ENCODE measurements at regions not wholly inside any gene's neighbourhood (a gene's known extent, or its start where the extent isn't known, plus 50 kb on each side); places are given as distances from the start of the nearest gene placed in this dataset.

DNA sequence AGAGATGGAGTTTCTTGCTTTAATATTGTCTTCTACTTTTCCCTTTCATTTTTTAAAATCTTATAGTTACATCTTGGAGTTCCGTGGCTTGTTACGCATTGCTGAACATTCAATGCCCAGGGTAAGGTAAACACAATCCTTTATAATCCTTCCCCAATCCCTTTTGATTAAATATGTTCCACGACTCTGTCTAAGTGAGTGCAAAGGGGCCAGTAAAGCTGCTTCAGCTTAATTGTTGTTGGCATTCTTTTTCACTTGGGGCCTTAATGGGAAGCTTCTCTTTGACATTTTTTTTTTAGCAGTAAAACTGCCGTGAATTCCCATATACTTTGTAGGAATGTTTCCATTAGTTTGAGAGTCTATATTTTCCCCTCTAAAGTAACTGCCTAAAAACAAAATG, 1028.1 kb downstream of the C4orf33 start (continued):
- TF ChIP-seq, protein P1, sequence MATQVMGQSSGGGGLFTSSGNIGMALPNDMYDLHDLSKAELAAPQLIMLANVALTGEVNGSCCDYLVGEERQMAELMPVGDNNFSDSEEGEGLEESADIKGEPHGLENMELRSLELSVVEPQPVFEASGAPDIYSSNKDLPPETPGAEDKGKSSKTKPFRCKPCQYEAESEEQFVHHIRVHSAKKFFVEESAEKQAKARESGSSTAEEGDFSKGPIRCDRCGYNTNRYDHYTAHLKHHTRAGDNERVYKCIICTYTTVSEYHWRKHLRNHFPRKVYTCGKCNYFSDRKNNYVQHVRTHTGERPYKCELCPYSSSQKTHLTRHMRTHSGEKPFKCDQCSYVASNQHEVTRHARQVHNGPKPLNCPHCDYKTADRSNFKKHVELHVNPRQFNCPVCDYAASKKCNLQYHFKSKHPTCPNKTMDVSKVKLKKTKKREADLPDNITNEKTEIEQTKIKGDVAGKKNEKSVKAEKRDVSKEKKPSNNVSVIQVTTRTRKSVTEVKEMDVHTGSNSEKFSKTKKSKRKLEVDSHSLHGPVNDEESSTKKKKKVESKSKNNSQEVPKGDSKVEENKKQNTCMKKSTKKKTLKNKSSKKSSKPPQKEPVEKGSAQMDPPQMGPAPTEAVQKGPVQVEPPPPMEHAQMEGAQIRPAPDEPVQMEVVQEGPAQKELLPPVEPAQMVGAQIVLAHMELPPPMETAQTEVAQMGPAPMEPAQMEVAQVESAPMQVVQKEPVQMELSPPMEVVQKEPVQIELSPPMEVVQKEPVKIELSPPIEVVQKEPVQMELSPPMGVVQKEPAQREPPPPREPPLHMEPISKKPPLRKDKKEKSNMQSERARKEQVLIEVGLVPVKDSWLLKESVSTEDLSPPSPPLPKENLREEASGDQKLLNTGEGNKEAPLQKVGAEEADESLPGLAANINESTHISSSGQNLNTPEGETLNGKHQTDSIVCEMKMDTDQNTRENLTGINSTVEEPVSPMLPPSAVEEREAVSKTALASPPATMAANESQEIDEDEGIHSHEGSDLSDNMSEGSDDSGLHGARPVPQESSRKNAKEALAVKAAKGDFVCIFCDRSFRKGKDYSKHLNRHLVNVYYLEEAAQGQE (IDR thresholded peaks at IDR 0.05), result no peak

DNA sequence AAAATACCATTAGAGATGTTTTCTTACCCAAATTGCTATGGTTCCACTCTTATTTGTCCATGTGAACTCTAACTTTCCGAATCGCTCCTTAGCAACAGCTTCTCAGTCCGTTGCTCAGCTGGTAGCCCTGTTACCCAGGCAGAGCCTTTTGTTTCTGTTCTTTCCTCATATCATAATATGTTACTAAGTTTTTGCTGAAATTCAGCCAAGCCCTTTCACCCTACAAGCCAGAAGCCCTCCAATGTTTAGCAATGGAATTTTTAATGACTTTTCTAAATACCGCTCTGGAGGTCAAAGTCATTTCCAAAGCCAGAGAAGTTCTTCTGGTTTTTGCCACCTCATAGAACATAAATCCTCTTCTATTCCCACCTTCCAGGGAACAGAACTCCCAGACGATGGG, 1029.5 kb downstream of the C4orf33 start:
- TF ChIP-seq GABPA (IDR thresholded peaks at IDR 0.05 in 1 of 2, conservative IDR thresholded peaks at IDR 0.05 in 1 of 2), result no peak
- no peak for TF ChIP-seq TAF1 (conservative IDR thresholded peaks at IDR 0.05)
- no peak for TF ChIP-seq FOXA2 (IDR thresholded peaks at IDR 0.05)
- no peak for TF ChIP-seq FOXA1 (IDR thresholded peaks at IDR 0.05)
- no peak for TF ChIP-seq EGR1 (IDR thresholded peaks at IDR 0.05; ENCODE audit: low read depth in 2 of 2)
- no peak for TF ChIP-seq RXRA (IDR thresholded peaks at IDR 0.05)
- TF ChIP-seq, protein P2, sequence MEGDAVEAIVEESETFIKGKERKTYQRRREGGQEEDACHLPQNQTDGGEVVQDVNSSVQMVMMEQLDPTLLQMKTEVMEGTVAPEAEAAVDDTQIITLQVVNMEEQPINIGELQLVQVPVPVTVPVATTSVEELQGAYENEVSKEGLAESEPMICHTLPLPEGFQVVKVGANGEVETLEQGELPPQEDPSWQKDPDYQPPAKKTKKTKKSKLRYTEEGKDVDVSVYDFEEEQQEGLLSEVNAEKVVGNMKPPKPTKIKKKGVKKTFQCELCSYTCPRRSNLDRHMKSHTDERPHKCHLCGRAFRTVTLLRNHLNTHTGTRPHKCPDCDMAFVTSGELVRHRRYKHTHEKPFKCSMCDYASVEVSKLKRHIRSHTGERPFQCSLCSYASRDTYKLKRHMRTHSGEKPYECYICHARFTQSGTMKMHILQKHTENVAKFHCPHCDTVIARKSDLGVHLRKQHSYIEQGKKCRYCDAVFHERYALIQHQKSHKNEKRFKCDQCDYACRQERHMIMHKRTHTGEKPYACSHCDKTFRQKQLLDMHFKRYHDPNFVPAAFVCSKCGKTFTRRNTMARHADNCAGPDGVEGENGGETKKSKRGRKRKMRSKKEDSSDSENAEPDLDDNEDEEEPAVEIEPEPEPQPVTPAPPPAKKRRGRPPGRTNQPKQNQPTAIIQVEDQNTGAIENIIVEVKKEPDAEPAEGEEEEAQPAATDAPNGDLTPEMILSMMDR (IDR thresholded peaks at IDR 0.05; ENCODE audit: low read depth, low read length, missing input control), result no peak
- TF ChIP-seq YY1 (IDR thresholded peaks at IDR 0.05), result no peak
- TF ChIP-seq, protein P3, sequence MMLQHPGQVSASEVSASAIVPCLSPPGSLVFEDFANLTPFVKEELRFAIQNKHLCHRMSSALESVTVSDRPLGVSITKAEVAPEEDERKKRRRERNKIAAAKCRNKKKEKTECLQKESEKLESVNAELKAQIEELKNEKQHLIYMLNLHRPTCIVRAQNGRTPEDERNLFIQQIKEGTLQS (IDR thresholded peaks at IDR 0.05), result no peak
- no peak for TF ChIP-seq HNF4A (conservative IDR thresholded peaks at IDR 0.05)
- no peak for TF ChIP-seq HNF4G (IDR thresholded peaks at IDR 0.05)
- no peak for TF ChIP-seq SP1 (IDR thresholded peaks at IDR 0.05)
- TF ChIP-seq, protein P4, sequence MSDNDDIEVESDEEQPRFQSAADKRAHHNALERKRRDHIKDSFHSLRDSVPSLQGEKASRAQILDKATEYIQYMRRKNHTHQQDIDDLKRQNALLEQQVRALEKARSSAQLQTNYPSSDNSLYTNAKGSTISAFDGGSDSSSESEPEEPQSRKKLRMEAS (IDR thresholded peaks at IDR 0.05), result no peak
- TF ChIP-seq JUND (IDR thresholded peaks at IDR 0.05), result no peak
- no peak for TF ChIP-seq RAD21 (IDR thresholded peaks at IDR 0.05)
- TF ChIP-seq NR2F2 (IDR thresholded peaks at IDR 0.05), result no peak
- Histone ChIP-seq H3K27ac (ENCODE audit: low read depth in 1 of 2, low read length in 2 of 2) (no peak overlapping the region), H3K4me1 (ENCODE audit: control insufficient read depth in 4 of 4, insufficient read depth in 4 of 4, low read length in 3 of 4) (no peaks in the 10 kb centered on the region), H3K9me3 (ENCODE audit: control insufficient read depth in 4 of 4, low read length in 3 of 4) (no peaks in the 10 kb centered on the region), H3K36me3 (ENCODE audit: control insufficient read depth in 4 of 4, insufficient read depth in 3 of 4, low read depth in 1 of 4, low read length in 3 of 4) (no peaks in the 10 kb centered on the region), H3K4me3 (ENCODE audit: low read depth in 1 of 3, low read length in 3 of 3) (no peak overlapping the region), H3K27me3 (ENCODE audit: control insufficient read depth in 4 of 4, insufficient read depth in 4 of 4, low read length in 3 of 4) (no peaks in the 10 kb centered on the region), H3K9ac (ENCODE audit: low read depth in 1 of 2, low read length in 2 of 2) (no peak overlapping the region)
- no peak for DNase-seq (ENCODE audit: low spot score)
- 82% methylated on average over 5 of the region's 5 CpGs for WGBS

DNA sequence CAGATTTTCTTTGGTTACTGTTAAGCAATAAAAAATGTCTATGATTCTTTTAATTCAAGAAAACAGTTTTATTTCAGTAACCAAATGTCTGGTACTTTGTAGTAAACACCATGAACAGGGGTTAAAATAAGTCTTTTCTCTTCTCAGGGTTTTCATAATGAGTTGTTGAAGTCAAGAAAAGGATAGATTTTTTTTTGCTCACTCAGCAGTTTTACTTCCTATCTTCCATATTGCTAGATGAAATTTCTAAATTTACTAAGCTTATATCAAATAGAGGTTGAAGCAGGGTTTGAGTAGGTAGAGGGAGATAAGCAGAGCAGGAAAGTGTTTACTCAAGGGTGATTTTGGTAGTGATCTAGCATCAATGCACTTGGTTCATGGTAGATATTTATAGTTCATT, 1031.3 kb downstream of the C4orf33 start:
- no peak overlapping the region for H3K4me3 ChIP-seq (ENCODE audit: low read depth in 1 of 3, low read length in 3 of 3)
- H3K4me1 ChIP-seq (ENCODE audit: control insufficient read depth in 4 of 4, insufficient read depth in 4 of 4, low read length in 3 of 4), result no peaks in the 10 kb centered on the region
- H3K27ac ChIP-seq (ENCODE audit: low read depth in 1 of 2, low read length in 2 of 2), result no peak overlapping the region
- H3K36me3 ChIP-seq (ENCODE audit: control insufficient read depth in 4 of 4, insufficient read depth in 3 of 4, low read depth in 1 of 4, low read length in 3 of 4), result no peaks in the 10 kb centered on the region
- no peaks in the 10 kb centered on the region for H3K27me3 ChIP-seq (ENCODE audit: control insufficient read depth in 4 of 4, insufficient read depth in 4 of 4, low read length in 3 of 4)
- no peaks in the 10 kb centered on the region for H3K9me3 ChIP-seq (ENCODE audit: control insufficient read depth in 4 of 4, low read length in 3 of 4)
- DNase-seq (ENCODE audit: low spot score), result no peak
- H3K9ac ChIP-seq (ENCODE audit: low read depth in 1 of 2, low read length in 2 of 2), result no peak overlapping the region
- TF ChIP-seq, protein P2 (IDR thresholded peaks at IDR 0.05; ENCODE audit: low read depth, low read length, missing input control), result no peak
- no peak for TF ChIP-seq HNF4G (IDR thresholded peaks at IDR 0.05)
- TF ChIP-seq SP1 (IDR thresholded peaks at IDR 0.05), result no peak
- TF ChIP-seq, protein P3 (IDR thresholded peaks at IDR 0.05), result no peak
- TF ChIP-seq RAD21 (IDR thresholded peaks at IDR 0.05), result no peak
- TF ChIP-seq, protein P1 (IDR thresholded peaks at IDR 0.05), result no peak
- TF ChIP-seq GABPA (IDR thresholded peaks at IDR 0.05 in 1 of 2, conservative IDR thresholded peaks at IDR 0.05 in 1 of 2), result no peak
- TF ChIP-seq FOXA2 (IDR thresholded peaks at IDR 0.05), result no peak
- no peak for TF ChIP-seq RXRA (IDR thresholded peaks at IDR 0.05)
